ENCODE measurements at regions not wholly inside any gene's neighbourhood (a gene's known extent, or its start where the extent isn't known, plus 50 kb on each side); places are given as distances from the start of the nearest gene placed in this dataset.

DNA sequence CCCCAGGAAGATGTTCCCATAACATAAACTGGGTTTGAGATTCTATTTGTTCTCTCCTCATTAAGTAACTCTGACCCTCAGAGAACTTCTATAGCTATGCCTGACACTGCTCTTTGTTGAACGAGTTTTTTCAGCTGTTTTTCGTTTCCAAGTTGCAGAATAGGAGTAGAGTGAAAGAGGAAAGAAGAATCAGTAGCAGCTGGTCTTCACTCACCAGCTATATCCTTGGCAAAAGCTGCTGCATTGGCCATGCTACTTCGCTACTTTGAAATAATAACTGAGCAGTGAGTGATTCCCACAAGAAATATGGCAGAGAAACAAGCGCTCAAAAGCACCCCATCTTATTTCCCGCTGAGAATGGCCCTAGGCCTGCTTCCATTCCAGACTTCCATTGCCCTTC lies 329.0 kb downstream of the ISL1 start:
- TF ChIP-seq, protein P1, sequence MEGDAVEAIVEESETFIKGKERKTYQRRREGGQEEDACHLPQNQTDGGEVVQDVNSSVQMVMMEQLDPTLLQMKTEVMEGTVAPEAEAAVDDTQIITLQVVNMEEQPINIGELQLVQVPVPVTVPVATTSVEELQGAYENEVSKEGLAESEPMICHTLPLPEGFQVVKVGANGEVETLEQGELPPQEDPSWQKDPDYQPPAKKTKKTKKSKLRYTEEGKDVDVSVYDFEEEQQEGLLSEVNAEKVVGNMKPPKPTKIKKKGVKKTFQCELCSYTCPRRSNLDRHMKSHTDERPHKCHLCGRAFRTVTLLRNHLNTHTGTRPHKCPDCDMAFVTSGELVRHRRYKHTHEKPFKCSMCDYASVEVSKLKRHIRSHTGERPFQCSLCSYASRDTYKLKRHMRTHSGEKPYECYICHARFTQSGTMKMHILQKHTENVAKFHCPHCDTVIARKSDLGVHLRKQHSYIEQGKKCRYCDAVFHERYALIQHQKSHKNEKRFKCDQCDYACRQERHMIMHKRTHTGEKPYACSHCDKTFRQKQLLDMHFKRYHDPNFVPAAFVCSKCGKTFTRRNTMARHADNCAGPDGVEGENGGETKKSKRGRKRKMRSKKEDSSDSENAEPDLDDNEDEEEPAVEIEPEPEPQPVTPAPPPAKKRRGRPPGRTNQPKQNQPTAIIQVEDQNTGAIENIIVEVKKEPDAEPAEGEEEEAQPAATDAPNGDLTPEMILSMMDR (IDR thresholded peaks at IDR 0.05; ENCODE audit: insufficient read depth, low read length, poor library complexity, severe bottlenecking), result no peak
- no peak for TF ChIP-seq EZH2phosphoT487 (conservative IDR thresholded peaks at IDR 0.05; ENCODE audit: low read length)

All from SU-DHL-6 (cell line).